C4-2B (cell line): ENCODE measurements at regions not wholly inside any gene's neighbourhood (a gene's known extent, or its start where the extent isn't known, plus 50 kb on each side); places are given as distances from the start of the nearest gene placed in this dataset.

Experiments
- CTCF ChIP-seq: fragments of 450-650 bp; conservative IDR thresholded peaks from 2 replicates; pipeline ENCODE4 v1.5.1; 2017; ENCODE audit warnings: mild to moderate bottlenecking
- ZFX ChIP-seq: fragments of 450-650 bp; IDR thresholded peaks from 2 replicates; pipeline ENCODE4 v1.6.1; 2017

GRCh38 chr1:192940658-192941057 is 118.5 kb downstream of the UCHL5 start:
- no peak for TF ChIP-seq CTCF
- TF ChIP-seq ZFX, result no peak
